ENCODE measurements at regions not wholly inside any gene's neighbourhood (a gene's known extent, or its start where the extent isn't known, plus 50 kb on each side); places are given as distances from the start of the nearest gene placed in this dataset.
"Not testable (repeated sequence)": the region's sequence is repeated elsewhere in the genome, so short reads cannot be mapped to it uniquely, and the experiment has no call there.

DNA sequence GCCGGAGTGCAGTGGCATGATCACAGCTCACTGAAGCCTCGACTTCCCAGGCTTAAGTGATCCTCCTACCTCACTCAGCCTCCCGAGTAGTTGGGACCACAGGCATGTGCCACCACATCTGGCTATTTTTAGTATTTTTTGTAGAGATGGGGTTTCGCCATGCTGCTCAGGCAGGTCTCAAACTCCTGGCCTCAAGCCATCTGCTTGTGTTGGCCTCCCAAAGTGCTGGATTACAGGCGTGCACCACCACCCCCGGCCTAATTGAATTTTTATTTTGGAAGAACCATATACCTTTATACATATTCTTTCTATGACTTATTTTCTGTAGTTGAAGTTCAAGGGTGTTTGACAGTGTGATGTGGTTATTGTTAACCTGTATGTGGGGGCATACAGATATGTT is 2885.9 kb downstream of the RPIA start:
- not testable (repeated sequence) for H3K27me3 Mint-ChIP-seq; DNase-seq; H3K9me3 Mint-ChIP-seq; H3K27ac Mint-ChIP-seq; ATAC-seq (replicated peaks); H3K4me3 Mint-ChIP-seq; H3K4me1 Mint-ChIP-seq (ENCODE audit: low read depth in 2 of 2); H3K36me3 Mint-ChIP-seq (ENCODE audit: insufficient read depth)

DNA sequence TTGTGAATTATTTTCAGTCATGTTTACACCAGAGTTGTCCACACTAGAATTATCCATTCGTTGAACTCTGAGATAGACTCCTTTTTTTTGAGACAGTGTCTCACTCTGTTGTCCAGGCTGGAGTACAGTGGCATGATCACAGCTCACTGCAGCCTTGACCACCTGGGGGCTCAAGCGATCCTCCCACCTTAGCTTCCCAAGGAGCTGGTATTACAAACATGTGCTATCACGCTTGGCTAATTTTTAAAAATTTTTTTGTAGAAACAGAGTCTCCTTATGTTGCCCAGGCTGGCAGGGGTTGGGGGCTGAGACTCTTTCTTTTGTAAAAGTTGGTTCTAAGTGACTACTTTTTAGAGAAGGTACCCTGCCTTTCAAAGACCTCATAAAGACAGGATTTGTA is 2887.2 kb downstream of the RPIA start:
- not testable (repeated sequence) for DNase-seq; ATAC-seq (replicated peaks); H3K27ac Mint-ChIP-seq; H3K9me3 Mint-ChIP-seq; H3K4me3 Mint-ChIP-seq; H3K36me3 Mint-ChIP-seq (ENCODE audit: insufficient read depth); H3K27me3 Mint-ChIP-seq; H3K4me1 Mint-ChIP-seq (ENCODE audit: low read depth in 2 of 2)

DNA sequence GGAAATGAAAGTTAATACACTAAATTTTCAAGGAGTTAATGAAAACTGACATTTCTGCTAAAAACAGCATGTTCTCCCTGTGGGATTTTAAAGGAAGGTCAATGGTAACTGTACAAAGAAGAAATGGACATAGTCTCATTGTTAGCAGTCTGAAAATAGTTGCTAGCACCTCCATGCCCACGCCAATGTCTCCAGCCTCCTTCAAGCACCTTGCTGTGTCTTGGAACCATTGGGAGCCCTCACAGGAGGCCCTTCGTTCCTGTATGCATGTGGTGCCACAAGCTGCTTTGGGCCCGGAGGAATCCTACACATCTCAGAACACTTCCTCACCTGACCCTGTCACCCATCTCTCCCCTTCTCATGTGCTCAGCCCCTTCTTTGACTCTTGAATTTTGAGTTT is 2888.1 kb downstream of the RPIA start:
- not testable (repeated sequence) for H3K27ac Mint-ChIP-seq; H3K4me3 Mint-ChIP-seq; H3K4me1 Mint-ChIP-seq (ENCODE audit: low read depth in 2 of 2); H3K27me3 Mint-ChIP-seq; ATAC-seq (replicated peaks); H3K9me3 Mint-ChIP-seq; DNase-seq; H3K36me3 Mint-ChIP-seq (ENCODE audit: insufficient read depth)

DNA sequence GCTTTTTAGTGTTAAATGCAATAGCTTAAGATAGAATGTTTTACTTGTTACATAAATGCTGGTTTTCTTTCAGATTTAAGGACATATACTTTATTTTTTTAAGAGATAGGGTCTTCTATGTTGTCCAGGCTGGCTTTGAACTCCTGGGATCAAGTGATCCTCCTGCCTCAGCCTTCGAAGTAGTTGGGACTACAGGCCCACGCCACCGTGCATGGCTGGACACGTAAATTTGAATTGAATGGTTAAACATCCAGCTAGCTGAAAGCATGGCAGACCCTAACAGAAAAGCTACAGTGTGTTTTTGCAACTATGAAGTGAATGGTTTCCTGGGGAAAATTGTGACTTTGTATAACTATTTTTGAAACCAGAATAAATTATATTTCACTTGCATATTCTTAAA is 2888.6 kb downstream of the RPIA start:
- not testable (repeated sequence) for H3K9me3 Mint-ChIP-seq; H3K4me1 Mint-ChIP-seq (ENCODE audit: low read depth in 2 of 2); H3K27me3 Mint-ChIP-seq; H3K4me3 Mint-ChIP-seq; H3K27ac Mint-ChIP-seq; DNase-seq; ATAC-seq (replicated peaks); H3K36me3 Mint-ChIP-seq (ENCODE audit: insufficient read depth)

DNA sequence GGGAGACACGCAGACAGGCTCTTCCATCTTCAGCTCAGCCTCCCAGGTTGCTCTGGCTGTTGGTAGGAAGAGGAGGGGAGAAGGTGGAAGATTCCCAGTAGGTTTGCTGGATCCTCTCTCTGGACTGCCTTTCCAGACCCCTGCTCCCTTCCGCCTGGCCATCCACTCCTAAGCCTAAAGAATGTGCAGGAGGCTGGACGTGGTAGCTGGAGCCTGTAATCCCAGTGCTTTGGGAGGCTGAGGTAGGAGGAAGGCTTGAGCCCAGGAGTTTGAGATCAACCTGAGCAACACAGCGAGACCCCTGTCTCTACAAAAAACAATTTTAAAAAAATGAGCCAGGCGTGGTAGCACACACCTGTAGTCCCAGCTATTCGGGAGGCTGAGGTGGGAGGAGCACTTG is 2895.6 kb downstream of the RPIA start:
- not testable (repeated sequence) for H3K27me3 Mint-ChIP-seq; DNase-seq; H3K36me3 Mint-ChIP-seq (ENCODE audit: insufficient read depth); H3K27ac Mint-ChIP-seq; H3K9me3 Mint-ChIP-seq; H3K4me1 Mint-ChIP-seq (ENCODE audit: low read depth in 2 of 2); H3K4me3 Mint-ChIP-seq; ATAC-seq (replicated peaks)

DNA sequence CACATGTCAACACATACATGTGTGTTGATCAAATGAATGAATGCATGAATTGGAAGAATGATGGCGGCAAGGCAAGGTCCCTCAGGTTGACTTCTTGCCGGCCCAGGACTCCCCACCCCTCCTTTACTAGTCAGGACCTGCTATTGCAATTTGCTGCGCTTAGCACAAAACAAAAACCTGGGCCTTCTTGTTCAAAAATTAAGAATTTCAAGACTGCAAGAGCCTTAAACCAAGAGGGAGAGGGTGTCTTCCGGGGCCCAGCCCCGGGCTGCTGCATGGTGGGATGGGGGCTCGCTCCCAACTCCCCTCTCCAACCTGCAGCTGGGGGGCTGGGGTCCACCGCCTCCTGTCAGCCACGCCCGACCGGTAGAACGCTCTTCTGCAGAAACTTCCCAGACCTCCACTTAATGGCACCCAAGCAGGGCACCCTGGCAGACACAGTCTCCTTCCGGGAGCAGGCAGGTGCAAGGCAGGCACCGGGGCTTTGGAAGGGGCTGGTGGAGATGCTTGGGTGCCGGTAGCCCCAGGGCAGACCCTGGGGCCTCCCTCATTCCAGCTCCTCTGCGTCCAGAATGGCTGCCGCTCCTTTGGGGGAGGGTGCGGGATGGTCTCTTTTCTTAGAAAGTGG is 2896.5 kb downstream of the RPIA start:
- not testable (repeated sequence) for H3K4me3 Mint-ChIP-seq; H3K36me3 Mint-ChIP-seq (ENCODE audit: insufficient read depth); H3K27me3 Mint-ChIP-seq; H3K27ac Mint-ChIP-seq; ATAC-seq (replicated peaks); H3K4me1 Mint-ChIP-seq (ENCODE audit: low read depth in 2 of 2); DNase-seq
- peaks cover 9 to 12% of the 10 kb centered on the region in 2 donors for H3K9me3 Mint-ChIP-seq

DNA sequence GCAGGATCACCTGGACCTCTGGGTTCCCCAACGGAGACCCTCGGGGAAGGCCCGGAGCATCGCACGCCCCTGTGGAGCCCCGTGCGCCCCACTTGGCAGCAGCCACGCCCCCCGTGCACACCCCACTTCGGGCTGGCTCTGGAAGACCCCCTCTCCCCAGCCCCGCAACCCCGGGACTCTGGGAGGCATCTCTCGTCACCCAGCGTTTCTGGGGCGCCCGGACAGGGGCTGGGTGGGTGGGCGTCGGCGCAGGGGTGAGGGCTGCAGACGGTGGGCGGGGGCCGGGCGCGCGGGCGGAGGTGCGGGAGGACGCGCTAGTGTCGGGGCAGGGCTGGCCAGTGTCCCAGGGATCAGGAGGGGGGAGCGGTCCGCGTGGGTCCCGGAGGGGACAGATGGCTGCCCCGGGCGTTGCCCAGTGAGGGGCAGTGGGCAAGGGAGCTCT is 2897.3 kb downstream of the RPIA start:
- DNase-seq; H3K27me3 Mint-ChIP-seq; H3K4me1 Mint-ChIP-seq (ENCODE audit: low read depth in 2 of 2); H3K4me3 Mint-ChIP-seq; H3K36me3 Mint-ChIP-seq (ENCODE audit: insufficient read depth); ATAC-seq (replicated peaks); H3K27ac Mint-ChIP-seq: not testable (repeated sequence)
- H3K9me3 Mint-ChIP-seq: peaks cover 9 to 12% of the 10 kb centered on the region in 2 donors

DNA sequence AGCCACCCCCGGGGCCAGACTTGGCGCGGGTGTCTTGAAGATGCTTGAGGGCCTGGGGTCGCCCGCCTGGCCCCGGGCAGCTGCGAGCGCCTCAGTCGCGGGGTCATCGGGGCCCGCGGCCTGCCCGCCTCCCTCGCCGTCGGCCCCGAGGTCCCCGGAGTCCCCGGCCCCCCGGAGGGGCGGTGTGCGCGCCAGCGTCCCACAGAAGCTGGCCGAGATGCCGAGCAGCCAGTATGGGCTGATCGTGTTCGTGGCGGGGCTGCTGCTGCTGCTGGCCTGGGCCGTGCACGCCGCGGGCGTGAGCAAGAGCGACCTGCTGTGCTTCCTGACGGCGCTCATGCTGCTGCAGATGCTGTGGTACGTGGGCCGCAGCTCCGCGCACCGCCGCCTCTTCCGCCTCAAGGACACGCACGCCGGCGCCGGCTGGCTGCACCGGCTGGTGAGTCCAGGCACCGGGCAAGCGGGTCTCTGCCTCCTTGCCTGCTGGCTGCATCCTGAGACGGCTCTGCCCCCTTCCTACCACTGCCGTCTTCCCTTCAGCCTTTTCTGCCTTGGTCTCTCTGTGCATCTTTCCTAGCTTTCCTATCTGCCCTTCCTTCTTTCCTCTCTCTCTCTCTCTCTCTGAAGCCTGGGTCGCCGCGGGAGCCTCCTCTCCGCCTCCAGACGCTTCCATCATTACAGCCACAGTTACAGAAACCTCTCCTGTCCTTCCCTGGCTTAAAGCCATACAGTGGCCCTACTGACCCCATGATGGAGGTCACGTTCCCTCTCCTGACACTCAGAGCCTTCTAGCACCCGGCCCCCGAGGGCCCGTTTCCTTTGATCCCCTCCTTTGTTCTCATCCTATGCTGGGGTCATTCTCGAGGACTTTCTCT is 2898.2 kb downstream of the RPIA start:
- not testable (repeated sequence) for H3K4me1 Mint-ChIP-seq (ENCODE audit: low read depth in 2 of 2); ATAC-seq (replicated peaks); H3K4me3 Mint-ChIP-seq; H3K36me3 Mint-ChIP-seq (ENCODE audit: insufficient read depth); DNase-seq; H3K27me3 Mint-ChIP-seq; H3K27ac Mint-ChIP-seq
- peaks cover 14 to 17% of the 10 kb centered on the region in 2 donors for H3K9me3 Mint-ChIP-seq

DNA sequence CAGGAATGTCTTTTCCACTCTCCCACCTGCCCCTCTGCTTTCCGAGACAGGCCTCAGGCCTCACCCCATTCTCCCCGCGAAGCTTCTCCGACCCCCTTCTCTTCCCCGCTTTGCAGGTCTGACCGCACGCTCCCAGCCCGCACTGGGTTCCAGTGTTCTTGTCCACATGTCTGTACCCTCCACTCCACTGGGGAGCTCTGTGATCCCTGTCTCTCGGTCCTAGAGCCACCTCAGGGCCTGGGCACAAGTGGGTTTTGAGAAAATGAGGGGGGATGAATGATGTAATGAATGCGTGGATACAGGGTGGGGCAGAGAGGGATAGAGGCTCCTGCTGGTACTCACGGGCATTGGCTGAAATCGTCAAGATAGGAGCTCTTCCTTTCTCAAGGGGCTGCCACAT is 2898.9 kb downstream of the RPIA start:
- not testable (repeated sequence) for H3K4me1 Mint-ChIP-seq (ENCODE audit: low read depth in 2 of 2); H3K27ac Mint-ChIP-seq; H3K4me3 Mint-ChIP-seq; ATAC-seq (replicated peaks); H3K36me3 Mint-ChIP-seq (ENCODE audit: insufficient read depth); DNase-seq; H3K27me3 Mint-ChIP-seq
- H3K9me3 Mint-ChIP-seq: peaks cover 13 to 17% of the 10 kb centered on the region in 2 donors

DNA sequence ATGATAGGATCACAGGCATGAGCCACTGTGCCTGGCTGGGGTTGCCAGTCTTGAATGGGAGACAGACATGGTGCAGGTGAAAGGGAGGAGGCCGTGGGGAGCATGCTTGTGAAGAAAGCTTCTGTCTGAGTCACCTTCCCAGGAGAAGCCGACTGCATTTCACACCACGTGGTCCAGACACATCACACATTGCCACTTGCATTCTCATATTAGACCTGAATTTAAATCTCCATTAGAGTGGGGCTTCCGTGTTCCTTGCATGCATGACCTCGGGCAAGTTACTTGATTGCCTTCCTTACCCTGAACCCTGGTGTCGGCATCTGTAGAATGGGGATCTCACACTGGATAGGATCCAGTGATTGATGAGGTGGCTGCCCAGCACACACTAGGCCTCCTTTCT is 2899.6 kb downstream of the RPIA start:
- peaks cover 13 to 17% of the 10 kb centered on the region in 2 donors for H3K9me3 Mint-ChIP-seq
- H3K27me3 Mint-ChIP-seq; H3K36me3 Mint-ChIP-seq (ENCODE audit: insufficient read depth); H3K4me3 Mint-ChIP-seq; DNase-seq; H3K27ac Mint-ChIP-seq; H3K4me1 Mint-ChIP-seq (ENCODE audit: low read depth in 2 of 2); ATAC-seq (replicated peaks): not testable (repeated sequence)

DNA sequence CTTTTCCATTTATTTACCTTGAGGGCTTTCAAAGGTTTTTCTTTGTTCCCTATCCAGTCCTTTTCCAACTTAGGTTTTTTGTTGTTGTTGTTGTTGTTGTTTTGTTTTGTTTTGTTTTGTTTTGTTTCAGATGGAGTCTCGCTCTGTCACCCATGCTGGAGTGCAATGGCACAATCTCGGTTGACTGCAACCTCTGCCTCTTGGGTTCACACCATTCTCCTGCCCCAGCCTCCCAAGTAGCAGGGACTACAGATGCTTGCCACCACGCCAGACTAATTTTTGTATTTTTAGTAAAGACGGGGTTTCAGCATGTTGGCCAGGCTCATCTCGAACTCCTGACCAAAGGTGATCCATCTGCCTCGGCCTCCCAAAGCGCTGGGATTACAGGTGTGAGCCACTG is 2906.0 kb downstream of the RPIA start:
- peaks cover 6 to 24% of the 10 kb centered on the region in 2 donors for H3K9me3 Mint-ChIP-seq
- DNase-seq; H3K36me3 Mint-ChIP-seq (ENCODE audit: insufficient read depth); H3K27me3 Mint-ChIP-seq; H3K4me3 Mint-ChIP-seq; H3K4me1 Mint-ChIP-seq (ENCODE audit: low read depth in 2 of 2); ATAC-seq (replicated peaks); H3K27ac Mint-ChIP-seq: not testable (repeated sequence)

DNA sequence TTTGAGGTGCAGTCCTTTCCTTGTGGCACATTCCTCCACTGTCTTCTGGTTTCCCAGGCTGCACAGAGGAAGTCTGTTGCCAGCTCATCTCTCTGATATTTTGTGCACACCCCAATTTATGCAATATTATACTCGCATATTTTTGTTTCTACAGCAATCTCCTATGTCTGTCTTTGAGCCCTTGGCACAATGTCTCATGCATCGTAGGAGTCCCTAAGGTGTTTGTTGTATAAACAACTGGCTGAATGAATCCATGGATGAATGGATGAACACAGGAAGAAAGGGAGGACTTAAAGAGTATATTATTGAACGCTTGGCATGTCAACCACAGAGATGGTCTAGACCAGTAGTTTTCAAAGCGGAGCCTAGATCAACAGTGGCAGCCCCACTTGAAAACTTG is 2907.0 kb downstream of the RPIA start:
- H3K27ac Mint-ChIP-seq; H3K36me3 Mint-ChIP-seq (ENCODE audit: insufficient read depth); DNase-seq; H3K4me1 Mint-ChIP-seq (ENCODE audit: low read depth in 2 of 2); H3K4me3 Mint-ChIP-seq; H3K27me3 Mint-ChIP-seq; ATAC-seq (replicated peaks): not testable (repeated sequence)
- peaks cover 6 to 24% of the 10 kb centered on the region in 2 donors for H3K9me3 Mint-ChIP-seq

DNA sequence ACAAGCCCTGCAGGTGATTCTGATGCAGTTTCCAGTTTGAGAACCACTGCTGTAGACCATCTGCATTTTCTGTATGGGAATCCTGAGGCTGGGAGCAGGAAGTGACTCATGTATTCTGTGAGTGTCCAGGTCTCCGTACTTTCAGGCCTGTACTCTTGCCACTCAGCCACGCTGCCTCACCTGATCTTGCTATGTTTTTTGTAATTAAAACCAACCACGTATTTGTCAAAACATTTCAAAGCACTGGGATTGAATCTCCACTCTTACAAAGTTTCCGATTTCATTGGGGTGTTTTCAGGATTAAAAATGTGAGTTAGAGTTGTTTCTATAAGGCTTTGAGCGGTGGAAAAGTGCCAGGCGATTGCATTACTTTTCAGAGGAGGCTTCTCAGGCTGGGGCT is 2907.5 kb downstream of the RPIA start:
- H3K9me3 Mint-ChIP-seq: peaks cover 6 to 23% of the 10 kb centered on the region in 2 donors
- not testable (repeated sequence) for DNase-seq; H3K27ac Mint-ChIP-seq; H3K27me3 Mint-ChIP-seq; H3K36me3 Mint-ChIP-seq (ENCODE audit: insufficient read depth); H3K4me3 Mint-ChIP-seq; ATAC-seq (replicated peaks); H3K4me1 Mint-ChIP-seq (ENCODE audit: low read depth in 2 of 2)

DNA sequence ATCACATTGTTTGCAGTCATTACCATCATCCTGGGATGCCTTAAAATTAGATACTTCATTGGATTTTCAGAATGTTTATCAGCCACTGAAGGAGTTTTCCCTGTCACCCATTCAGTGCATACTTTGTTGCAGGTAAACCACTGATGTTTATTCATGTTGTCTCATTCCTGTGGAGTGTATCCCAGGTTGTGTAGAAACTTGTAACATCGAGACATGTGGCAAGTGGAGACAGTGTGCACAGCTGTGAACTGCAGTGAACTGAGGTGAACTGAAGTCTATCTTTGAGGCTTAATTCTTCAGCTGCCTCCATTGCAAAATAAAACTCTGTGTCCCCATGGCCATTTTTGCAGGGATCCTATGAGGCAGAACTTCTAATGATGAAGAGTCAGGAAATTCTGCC is 2911.4 kb downstream of the RPIA start:
- DNase-seq; H3K27me3 Mint-ChIP-seq; ATAC-seq (replicated peaks); H3K4me3 Mint-ChIP-seq; H3K27ac Mint-ChIP-seq; H3K36me3 Mint-ChIP-seq (ENCODE audit: insufficient read depth); H3K9me3 Mint-ChIP-seq; H3K4me1 Mint-ChIP-seq (ENCODE audit: low read depth in 2 of 2): not testable (repeated sequence)
